GM12875 (cell line): ENCODE measurements at regions not wholly inside any gene's neighbourhood (a gene's known extent, or its start where the extent isn't known, plus 50 kb on each side); places are given as distances from the start of the nearest gene placed in this dataset.
A peak's percentile ranks its signal among the peaks of the same experiment; 100 is the strongest.

Experiments
- H3K4me3 ChIP-seq: one replicate; pipeline ENCODE4 v1.5.1; 2011; ENCODE audit warnings: low read depth, low read length, control low read depth
- TF ChIP-seq, protein P1 (sequence below): IDR thresholded peaks from 2 replicates; pipeline ENCODE4 v1.5.1; 2011; ENCODE audit warnings: low read depth, mild to moderate bottlenecking, control low read depth, inconsistent platforms, low read length, moderate library complexity, borderline replicate concordance; ENCODE audit not compliant: insufficient read depth

DNA sequence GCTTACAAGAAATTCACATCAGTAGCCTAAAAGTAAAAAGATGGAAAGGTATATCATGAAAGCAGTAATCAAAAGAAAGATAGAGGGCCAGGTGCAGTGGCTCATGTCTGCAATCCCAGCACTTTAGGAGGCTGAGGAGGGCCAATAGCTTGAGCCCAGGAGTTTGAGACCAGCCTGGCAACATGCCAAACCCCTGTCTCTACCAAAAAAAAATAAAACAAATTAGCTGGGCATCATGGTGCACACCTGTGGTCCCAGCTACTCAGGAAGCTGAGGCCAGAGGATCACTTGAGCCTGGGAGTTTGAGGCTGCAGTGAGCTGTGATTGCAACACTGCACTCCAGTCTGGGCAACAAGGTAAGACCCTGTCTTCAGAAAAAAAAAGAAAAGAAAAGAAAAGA, 55.5 kb downstream of the GSPT2 start:
- H3K4me3 ChIP-seq = no peak overlapping the region
- TF ChIP-seq, protein P1, sequence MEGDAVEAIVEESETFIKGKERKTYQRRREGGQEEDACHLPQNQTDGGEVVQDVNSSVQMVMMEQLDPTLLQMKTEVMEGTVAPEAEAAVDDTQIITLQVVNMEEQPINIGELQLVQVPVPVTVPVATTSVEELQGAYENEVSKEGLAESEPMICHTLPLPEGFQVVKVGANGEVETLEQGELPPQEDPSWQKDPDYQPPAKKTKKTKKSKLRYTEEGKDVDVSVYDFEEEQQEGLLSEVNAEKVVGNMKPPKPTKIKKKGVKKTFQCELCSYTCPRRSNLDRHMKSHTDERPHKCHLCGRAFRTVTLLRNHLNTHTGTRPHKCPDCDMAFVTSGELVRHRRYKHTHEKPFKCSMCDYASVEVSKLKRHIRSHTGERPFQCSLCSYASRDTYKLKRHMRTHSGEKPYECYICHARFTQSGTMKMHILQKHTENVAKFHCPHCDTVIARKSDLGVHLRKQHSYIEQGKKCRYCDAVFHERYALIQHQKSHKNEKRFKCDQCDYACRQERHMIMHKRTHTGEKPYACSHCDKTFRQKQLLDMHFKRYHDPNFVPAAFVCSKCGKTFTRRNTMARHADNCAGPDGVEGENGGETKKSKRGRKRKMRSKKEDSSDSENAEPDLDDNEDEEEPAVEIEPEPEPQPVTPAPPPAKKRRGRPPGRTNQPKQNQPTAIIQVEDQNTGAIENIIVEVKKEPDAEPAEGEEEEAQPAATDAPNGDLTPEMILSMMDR = no peak

DNA sequence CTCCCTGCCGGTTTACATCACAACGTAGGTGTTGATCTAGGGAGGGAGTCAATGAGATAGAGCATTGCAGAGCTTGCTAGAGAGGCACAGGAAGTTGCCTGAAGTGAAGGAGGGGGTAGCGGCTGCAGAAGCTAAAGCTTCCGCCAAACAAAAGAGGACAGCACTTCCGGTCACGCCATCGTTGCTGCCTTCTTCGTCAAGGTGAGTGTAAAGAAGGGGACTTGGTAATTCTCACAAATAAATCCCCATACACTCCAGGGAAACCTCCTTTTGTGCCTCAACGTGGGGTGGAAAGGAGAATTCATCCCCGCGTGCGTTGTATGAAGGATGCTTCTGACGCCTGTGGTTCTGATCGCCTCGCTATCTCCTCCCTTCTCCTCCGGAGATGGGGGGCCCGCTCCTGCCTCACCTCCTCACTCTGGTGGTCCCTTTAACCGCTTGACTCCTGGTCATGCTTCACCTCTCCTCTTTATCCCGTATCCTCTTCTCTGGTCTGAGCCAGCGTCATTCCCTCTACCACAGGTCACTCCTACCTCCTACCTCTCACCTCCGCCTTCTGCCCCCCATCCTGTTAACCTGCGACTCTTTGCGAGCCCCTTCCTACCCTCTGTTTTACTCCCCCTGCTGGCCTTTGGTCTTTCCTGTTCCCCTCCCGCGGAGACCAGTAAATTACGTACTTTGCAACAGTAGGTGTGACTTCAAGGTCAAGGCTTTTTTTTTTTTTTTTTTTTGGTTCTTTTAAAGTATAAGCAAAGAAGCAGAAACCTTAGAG, 59.9 kb downstream of the GSPT2 start:
- H3K4me3 ChIP-seq = peak overlapping the region; percentile 65
- TF ChIP-seq, protein P1 = peak; percentile 44; the same call in 1 of the 2 replicates

DNA sequence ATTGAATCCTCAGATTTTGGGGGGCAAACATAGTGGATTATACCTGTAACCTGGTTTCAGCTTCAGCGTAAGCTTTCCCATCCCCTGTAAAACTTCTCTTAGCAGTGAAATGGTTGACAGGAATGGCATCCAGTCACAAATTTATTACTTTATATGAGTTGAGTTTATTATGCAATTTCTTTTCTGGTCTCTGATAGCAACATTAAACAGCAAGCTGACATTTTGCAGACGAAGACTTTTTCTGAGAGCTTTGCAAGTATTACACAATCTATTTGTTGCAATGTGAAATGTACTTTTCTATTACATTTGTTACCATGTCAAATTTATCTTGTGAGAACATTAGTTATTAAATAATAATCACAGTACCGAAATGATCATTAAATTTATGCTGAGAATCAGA, 60.6 kb downstream of the GSPT2 start:
- TF ChIP-seq, protein P1 = no peak

DNA sequence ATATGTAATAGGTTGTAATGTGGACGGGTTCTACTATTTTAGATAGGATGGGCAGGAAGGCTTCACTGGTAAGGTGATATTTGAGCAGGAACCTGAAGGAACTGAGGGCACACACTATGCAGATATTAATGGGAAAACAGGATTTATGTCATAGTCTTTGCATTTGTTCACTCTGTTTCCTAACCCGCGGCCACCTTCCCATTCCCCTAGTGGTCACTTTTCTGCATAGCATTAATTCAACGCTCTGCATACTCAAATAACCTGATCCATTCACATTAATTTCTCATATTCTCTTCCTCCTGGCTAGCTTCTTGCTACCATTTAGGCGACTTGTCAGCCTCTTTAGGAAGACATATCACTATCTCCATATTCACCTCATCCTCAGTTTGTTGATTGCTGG, 61.5 kb downstream of the GSPT2 start:
- TF ChIP-seq, protein P1 = no peak
- no peak overlapping the region for H3K4me3 ChIP-seq

More for the DNA sequence above, 60.6 kb downstream of the GSPT2 start:
- no peak overlapping the region for H3K4me3 ChIP-seq

DNA sequence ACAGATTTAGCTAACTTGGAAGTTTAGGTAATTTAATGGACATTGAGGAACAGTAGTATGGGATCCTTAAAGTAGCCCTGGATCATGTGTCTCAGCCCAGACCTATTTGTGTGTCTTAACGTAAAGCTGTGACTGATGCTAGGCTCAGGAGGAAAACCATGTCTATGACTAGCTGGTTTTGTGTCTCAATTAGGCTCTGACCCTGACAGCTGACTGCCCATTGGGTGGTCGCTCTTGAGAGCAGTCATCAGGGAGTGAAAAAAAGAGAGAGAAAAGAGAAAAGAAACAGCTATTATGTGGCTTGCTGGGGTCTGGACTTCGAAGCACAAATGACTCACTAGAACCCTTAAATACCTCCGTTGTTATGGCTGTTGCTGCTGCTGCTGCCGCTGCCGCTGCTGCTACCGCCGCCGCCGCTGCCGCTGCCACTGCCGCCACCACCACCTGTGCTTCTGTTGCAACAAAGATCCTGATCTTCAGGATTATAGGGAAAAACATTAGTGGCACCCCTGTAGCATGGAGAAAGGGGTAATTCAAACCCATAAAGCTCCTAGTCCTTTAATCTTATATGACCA, 70.7 kb downstream of the GSPT2 start:
- TF ChIP-seq, protein P1 = no peak
- H3K4me3 ChIP-seq = no peak overlapping the region

DNA sequence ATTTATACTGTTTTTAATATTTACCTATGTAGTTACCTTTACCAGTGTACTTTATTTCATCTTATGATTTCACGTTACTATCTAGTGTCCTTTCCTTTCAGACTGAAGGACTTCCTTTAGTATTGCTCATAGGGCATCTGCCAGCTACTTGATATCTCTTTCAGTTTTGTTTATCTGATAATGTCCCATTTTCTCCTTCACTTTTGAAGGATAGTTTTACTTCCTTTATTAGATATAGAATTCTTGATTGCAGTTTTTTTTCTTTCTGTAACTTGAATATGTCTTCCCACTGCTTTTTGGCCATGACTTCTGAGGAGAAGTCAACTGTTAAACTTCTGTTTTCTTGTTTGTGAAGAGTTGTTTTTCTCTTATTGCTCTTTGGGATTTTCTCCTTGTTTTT, 69.4 kb upstream of the MAGED1 start:
- H3K4me3 ChIP-seq = no peak overlapping the region
- TF ChIP-seq, protein P1 = no peak

DNA sequence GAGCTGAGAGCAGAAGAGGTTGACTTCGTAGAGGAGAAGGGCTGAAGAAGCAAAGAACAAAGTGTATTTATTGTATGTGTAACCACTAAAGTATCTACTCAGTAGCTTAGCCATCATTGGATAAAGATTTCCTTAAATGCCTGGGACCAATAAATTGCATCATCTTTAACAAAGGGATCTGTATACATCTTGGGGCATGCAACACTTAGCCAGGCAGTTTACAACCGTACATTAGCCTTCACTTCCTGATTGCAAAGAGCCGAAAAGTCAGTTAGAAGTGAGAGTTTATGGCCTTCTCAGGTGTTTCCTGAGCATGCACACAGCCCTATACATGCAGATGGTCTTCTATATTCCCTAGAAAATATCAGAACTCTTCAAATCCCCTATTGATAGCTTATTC, 68.0 kb upstream of the MAGED1 start:
- no peak overlapping the region for H3K4me3 ChIP-seq
- TF ChIP-seq, protein P1 = no peak
